H9 (cell line): ENCODE measurements at regions not wholly inside any gene's neighbourhood (a gene's known extent, or its start where the extent isn't known, plus 50 kb on each side); places are given as distances from the start of the nearest gene placed in this dataset.

Experiments
- DNase-seq: peaks from one replicate; pipeline ENCODE4 v3.0.0-alpha.2; 2017
- H2AFZ ChIP-seq: one replicate; pipeline ENCODE4 v1.6.1; 2013; ENCODE audit warnings: mild to moderate bottlenecking, low read length, control low read depth, moderate library complexity
- H2AK5ac ChIP-seq: 2 replicates; pipeline ENCODE4 v1.6.1; 2013; ENCODE audit warnings: low read length, control low read depth, mixed read lengths; ENCODE audit not compliant: insufficient read length
- H2BK120ac ChIP-seq: one replicate; pipeline ENCODE4 v1.6.1; 2013; ENCODE audit warnings: low read depth, mild to moderate bottlenecking, low read length, control low read depth, inconsistent platforms; ENCODE audit not compliant: poor library complexity, severe bottlenecking
- H2BK12ac ChIP-seq: 2 replicates; pipeline ENCODE4 v1.6.1; 2013; ENCODE audit warnings: low read length, control low read depth, mixed read lengths, low read depth; ENCODE audit not compliant: insufficient read length
- H2BK15ac ChIP-seq: 2 replicates; pipeline ENCODE4 v1.6.1; 2013; ENCODE audit warnings: low read depth, low read length, control low read depth
- H2BK20ac ChIP-seq: one replicate; pipeline ENCODE4 v1.6.1; 2013; ENCODE audit warnings: low read depth, mild to moderate bottlenecking, low read length, control low read depth, inconsistent platforms; ENCODE audit not compliant: poor library complexity, severe bottlenecking
- H2BK5ac ChIP-seq: 2 replicates; pipeline ENCODE4 v1.6.1; 2013; ENCODE audit warnings: low read length, control low read depth, mixed read lengths; ENCODE audit not compliant: insufficient read length
- H3K14ac ChIP-seq: 2 replicates; pipeline ENCODE4 v1.6.1; 2013; ENCODE audit warnings: low read length, control low read depth; ENCODE audit not compliant: insufficient read depth
- H3K18ac ChIP-seq: 2 replicates; pipeline ENCODE4 v1.6.1; 2013; ENCODE audit warnings: low read depth, mild to moderate bottlenecking, mixed read lengths, low read length, control low read depth; ENCODE audit not compliant: insufficient read length
- H3K23ac ChIP-seq: 2 replicates; pipeline ENCODE4 v1.6.1; 2013; ENCODE audit warnings: low read length, control low read depth, mixed read lengths, low read depth; ENCODE audit not compliant: insufficient read length
- H3K23me2 ChIP-seq: 2 replicates; pipeline ENCODE4 v1.6.1; 2013; ENCODE audit warnings: low read depth, mild to moderate bottlenecking, mixed read lengths, low read length, control low read depth; ENCODE audit not compliant: insufficient read length, poor library complexity, severe bottlenecking
- H3K27ac ChIP-seq: 2 replicates; pipeline ENCODE4 v1.5.1; 2013; ENCODE audit warnings: low read length, control low read depth, mixed read lengths, low read depth; ENCODE audit not compliant: insufficient read length
- H3K27me3 ChIP-seq: 2 replicates; pipeline ENCODE4 v1.6.1; 2013; ENCODE audit warnings: low read length, control low read depth, inconsistent platforms; ENCODE audit not compliant: insufficient read depth
- H3K4ac ChIP-seq: 2 replicates; pipeline ENCODE4 v1.6.1; 2013; ENCODE audit warnings: low read depth, mild to moderate bottlenecking, control low read depth, inconsistent platforms, low read length, moderate library complexity
- H3K4me1 ChIP-seq: 2 replicates; pipeline ENCODE4 v1.6.1; 2013; ENCODE audit warnings: low read length, control low read depth, inconsistent platforms; ENCODE audit not compliant: insufficient read depth
- H3K4me2 ChIP-seq: 2 replicates; pipeline ENCODE4 v1.6.1; 2013; ENCODE audit warnings: low read length, control low read depth, mixed read lengths; ENCODE audit not compliant: insufficient read length, insufficient read depth
- H3K56ac ChIP-seq: 2 replicates; pipeline ENCODE4 v1.6.1; 2013; ENCODE audit warnings: low read depth, mild to moderate bottlenecking, mixed read lengths, low read length, control low read depth; ENCODE audit not compliant: insufficient read length
- H3K79me1 ChIP-seq: 2 replicates; pipeline ENCODE4 v1.6.1; 2013; ENCODE audit warnings: low read depth, mild to moderate bottlenecking, moderate library complexity, low read length, control low read depth, inconsistent platforms; ENCODE audit not compliant: insufficient read depth, poor library complexity, severe bottlenecking
- H3K79me2 ChIP-seq: 2 replicates; pipeline ENCODE4 v1.6.1; 2013; ENCODE audit warnings: low read length, control low read depth, inconsistent platforms; ENCODE audit not compliant: insufficient read depth
- H3K9ac ChIP-seq: 2 replicates; pipeline ENCODE4 v1.6.1; 2013; ENCODE audit warnings: low read length, control low read depth, mixed read lengths; ENCODE audit not compliant: insufficient read length; ENCODE audit errors: extremely low read depth
- H3K9me3 ChIP-seq: one replicate; pipeline ENCODE4 v1.6.1; 2013; ENCODE audit warnings: low read depth, low read length, inconsistent platforms; ENCODE audit not compliant: control insufficient read depth
- H3T11ph ChIP-seq: one replicate; pipeline ENCODE4 v1.6.1; 2013; ENCODE audit warnings: mild to moderate bottlenecking, low read length, control low read depth, inconsistent platforms
- H4K20me1 ChIP-seq: one replicate; pipeline ENCODE4 v1.6.1; 2013; ENCODE audit not compliant: control insufficient read depth, insufficient read length, insufficient read depth
- H4K5ac ChIP-seq: 2 replicates; pipeline ENCODE4 v1.6.1; 2013; ENCODE audit warnings: low read depth, mild to moderate bottlenecking, mixed read lengths, low read length, control low read depth; ENCODE audit not compliant: insufficient read length
- H4K8ac ChIP-seq: replicated peaks from 2 replicates; pipeline ENCODE4 v1.6.1; 2013; ENCODE audit warnings: low read length, control low read depth, mixed read lengths, low read depth; ENCODE audit not compliant: insufficient read length
- H4K91ac ChIP-seq: 2 replicates; pipeline ENCODE4 v1.6.1; 2013; ENCODE audit warnings: low read depth, mild to moderate bottlenecking, moderate library complexity, mixed read lengths, low read length, control low read depth; ENCODE audit not compliant: insufficient read length
- H3K27ac Mint-ChIP-seq, 3 experiments: 2 replicates in 2 of 3; 3 replicates in 1 of 3; pipeline ENCODE4 v1.8.0; 2020 to 2021; ENCODE audit warnings: mixed read lengths in 3 of 3, mild to moderate bottlenecking in 1 of 3, moderate library complexity in 1 of 3
- H3K27me3 Mint-ChIP-seq: 2 replicates; pipeline ENCODE4 v1.8.0; 2021; ENCODE audit warnings: low read depth, mild to moderate bottlenecking, moderate library complexity, mixed read lengths
- H3K36me3 Mint-ChIP-seq, 3 experiments: 2 replicates in 2 of 3; 3 replicates in 1 of 3; pipeline ENCODE4 v1.8.0; 2020 to 2021; ENCODE audit warnings: low read depth in 3 of 3, mixed read lengths in 3 of 3; ENCODE audit not compliant: insufficient read depth in 1 of 3
- H3K4me1 Mint-ChIP-seq, 2 experiments: 2 replicates each; pipeline ENCODE4 v1.8.0; 2020; ENCODE audit warnings: mixed read lengths in 2 of 2
- H3K4me3 Mint-ChIP-seq, 2 experiments: 2 replicates in 1 of 2; 3 replicates in 1 of 2; pipeline ENCODE4 v1.8.0; 2020 to 2021; ENCODE audit warnings: mild to moderate bottlenecking in 2 of 2, mixed read lengths in 2 of 2, moderate library complexity in 1 of 2
- H3K9me3 Mint-ChIP-seq, 2 experiments: 2 replicates in 1 of 2; 3 replicates in 1 of 2; pipeline ENCODE4 v1.8.0; 2020; ENCODE audit warnings: mild to moderate bottlenecking in 2 of 2, mixed read lengths in 2 of 2, moderate library complexity in 1 of 2
- WGBS: extraction: QIAGEN DNeasy Blood & Tissue Kit; methylation state at CpG from one replicate; pipeline ENCODE4 v1.1.7; 2013; ENCODE audit warnings: missing lambda C conversion rate, low lambda C conversion rate, mixed read lengths; ENCODE audit not compliant: insufficient read length; ENCODE audit errors: extremely low coverage; 5-methylcytosine and 5-hydroxymethylcytosine counted together
- TF ChIP-seq, protein P1 (sequence below): fragments of 200-600 bp; sonication (generic); conservative IDR thresholded peaks from 3 replicates; pipeline ENCODE4 v1.8.0; 2021; ENCODE audit warnings: antibody characterized with exemption, mild to moderate bottlenecking

DNA sequence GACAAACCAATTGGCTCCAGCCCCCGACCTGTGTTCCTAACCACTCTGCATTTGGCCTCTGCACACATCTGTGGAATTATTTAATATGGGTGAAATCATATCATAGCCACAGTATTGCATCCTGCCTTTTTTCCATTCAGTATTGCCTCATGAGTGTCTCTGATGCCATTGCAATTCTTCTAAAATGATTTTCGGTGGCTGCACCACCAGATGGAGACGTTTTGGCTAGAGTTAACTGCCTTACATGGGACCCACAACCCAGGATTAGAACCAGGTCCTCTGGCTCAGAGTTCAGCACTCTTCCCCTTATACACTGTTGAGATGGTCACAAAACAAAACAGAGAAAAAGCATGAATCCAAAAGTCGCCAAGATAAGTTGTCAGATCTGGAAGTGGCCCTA is 180.8 kb downstream of the EMX2 start:
- Histone ChIP-seq H4K20me1 (no peaks in the 10 kb centered on the region), H3K4me2 (no peak overlapping the region), H3K79me1 (no peaks in the 10 kb centered on the region), H2BK15ac (no peak overlapping the region), H4K5ac (no peak overlapping the region), H3K18ac (no peak overlapping the region), H3K23me2 (no peaks in the 10 kb centered on the region), H2BK12ac (no peak overlapping the region), H3K14ac (no peak overlapping the region), H3K9me3 (no peaks in the 10 kb centered on the region), H3K4me1 (peaks cover 4% of the 10 kb centered on the region; the same call in 1 of the 2 replicates), H2BK20ac (no peak overlapping the region), H2AK5ac (no peak overlapping the region), H3T11ph (no peak overlapping the region), H3K23ac (no peak overlapping the region), H3K27ac (no peak overlapping the region), H4K8ac (no peak overlapping the region), H3K56ac (no peak overlapping the region), H2AFZ (no peak overlapping the region), H3K9ac (no peak overlapping the region), H2BK5ac (no peak overlapping the region), H3K4ac (no peak overlapping the region), H4K91ac (no peak overlapping the region), H3K79me2 (no peaks in the 10 kb centered on the region), H3K27me3 (no peaks in the 10 kb centered on the region), H2BK120ac (no peak overlapping the region)
- no peak for DNase-seq
- Mint-ChIP-seq H3K27me3 (peaks cover 20% of the 10 kb centered on the region), H3K9me3 (no peaks in the 10 kb centered on the region), H3K36me3 (no peaks in the 10 kb centered on the region; a peak in 1 of 7 replicates), H3K4me3 (no peak overlapping the region), H3K27ac (no peak overlapping the region), H3K4me1 (peaks cover 12 to 16% of the 10 kb centered on the region in 2 experiments)
- TF ChIP-seq, protein P1, sequence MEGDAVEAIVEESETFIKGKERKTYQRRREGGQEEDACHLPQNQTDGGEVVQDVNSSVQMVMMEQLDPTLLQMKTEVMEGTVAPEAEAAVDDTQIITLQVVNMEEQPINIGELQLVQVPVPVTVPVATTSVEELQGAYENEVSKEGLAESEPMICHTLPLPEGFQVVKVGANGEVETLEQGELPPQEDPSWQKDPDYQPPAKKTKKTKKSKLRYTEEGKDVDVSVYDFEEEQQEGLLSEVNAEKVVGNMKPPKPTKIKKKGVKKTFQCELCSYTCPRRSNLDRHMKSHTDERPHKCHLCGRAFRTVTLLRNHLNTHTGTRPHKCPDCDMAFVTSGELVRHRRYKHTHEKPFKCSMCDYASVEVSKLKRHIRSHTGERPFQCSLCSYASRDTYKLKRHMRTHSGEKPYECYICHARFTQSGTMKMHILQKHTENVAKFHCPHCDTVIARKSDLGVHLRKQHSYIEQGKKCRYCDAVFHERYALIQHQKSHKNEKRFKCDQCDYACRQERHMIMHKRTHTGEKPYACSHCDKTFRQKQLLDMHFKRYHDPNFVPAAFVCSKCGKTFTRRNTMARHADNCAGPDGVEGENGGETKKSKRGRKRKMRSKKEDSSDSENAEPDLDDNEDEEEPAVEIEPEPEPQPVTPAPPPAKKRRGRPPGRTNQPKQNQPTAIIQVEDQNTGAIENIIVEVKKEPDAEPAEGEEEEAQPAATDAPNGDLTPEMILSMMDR = no peak; the same call in 2 of the 3 replicates
- WGBS = no CpG with 5 or more reads among the region's 4 CpGs
